ENCODE measurements at regions not wholly inside any gene's neighbourhood (a gene's known extent, or its start where the extent isn't known, plus 50 kb on each side); places are given as distances from the start of the nearest gene placed in this dataset.
A peak's percentile ranks its signal among the peaks of the same experiment; 100 is the strongest.
"Not testable (repeated sequence)": the region's sequence is repeated elsewhere in the genome, so short reads cannot be mapped to it uniquely, and the experiment has no call there.

- H3K27ac ChIP-seq (ENCODE audit: low read depth in 1 of 2, low read length in 2 of 2), result peak overlapping the region; percentile 28 to 42
- DNase-seq (ENCODE audit: low spot score); H3K4me3 ChIP-seq (ENCODE audit: low read depth in 1 of 3, low read length in 3 of 3); H3K36me3 ChIP-seq (ENCODE audit: control insufficient read depth in 4 of 4, insufficient read depth in 3 of 4, low read depth in 1 of 4, low read length in 3 of 4); H3K9ac ChIP-seq (ENCODE audit: low read depth in 1 of 2, low read length in 2 of 2); H3K9me3 ChIP-seq (ENCODE audit: control insufficient read depth in 4 of 4, low read length in 3 of 4); H3K27me3 ChIP-seq (ENCODE audit: control insufficient read depth in 4 of 4, insufficient read depth in 4 of 4, low read length in 3 of 4): not testable (repeated sequence)
- TF ChIP-seq YY1 (IDR thresholded peaks at IDR 0.05) (peak; percentile 19), RXRA (IDR thresholded peaks at IDR 0.05) (peak; percentile 52 to 71), FOXA1 (IDR thresholded peaks at IDR 0.05) (peak; percentile 76), ZBTB33 (IDR thresholded peaks at IDR 0.05) (peak; percentile 59), RAD21 (IDR thresholded peaks at IDR 0.05) (peak in 1 of 2 donors; percentile 14), FOXA2 (IDR thresholded peaks at IDR 0.05) (peak; percentile 88), SP1 (IDR thresholded peaks at IDR 0.05) (peak; percentile 58), HNF4A (conservative IDR thresholded peaks at IDR 0.05) (peak; percentile 68 to 73), JUND (IDR thresholded peaks at IDR 0.05) (peak in 1 of 2 donors; percentile 17)
- WGBS, result 26% methylated on average over 4 of the region's 4 CpGs
- H3K4me1 ChIP-seq (ENCODE audit: control insufficient read depth in 4 of 4, insufficient read depth in 4 of 4, low read length in 3 of 4), result peaks cover 0 to 11% (median 10%) of the 10 kb centered on the region in 4 donors
Measured at GRCh38 chr7:67666359-67666758, 669.7 kb downstream of the TYW1 start.

GRCh38 chr7:67671006-67671548, 674.4 kb downstream of the TYW1 start:
- peaks cover 0 to 5% (median under 1%) of the 10 kb centered on the region in 4 donors for H3K9me3 ChIP-seq (ENCODE audit: control insufficient read depth in 4 of 4, low read length in 3 of 4)
- DNase-seq (ENCODE audit: low spot score), result no peak
- TF ChIP-seq GABPA (IDR thresholded peaks at IDR 0.05 in 1 of 2, conservative IDR thresholded peaks at IDR 0.05 in 1 of 2) (no peak), FOXA2 (IDR thresholded peaks at IDR 0.05) (no peak), EGR1 (IDR thresholded peaks at IDR 0.05; ENCODE audit: low read depth in 2 of 2) (no peak), NR2F2 (IDR thresholded peaks at IDR 0.05) (no peak), REST (IDR thresholded peaks at IDR 0.05) (no peak), RAD21 (IDR thresholded peaks at IDR 0.05) (no peak), TAF1 (conservative IDR thresholded peaks at IDR 0.05) (no peak)
- no peak overlapping the region for H3K4me3 ChIP-seq (ENCODE audit: low read depth in 1 of 3, low read length in 3 of 3)
- H3K27ac ChIP-seq (ENCODE audit: low read depth in 1 of 2, low read length in 2 of 2), result no peak overlapping the region
- H3K9ac ChIP-seq (ENCODE audit: low read depth in 1 of 2, low read length in 2 of 2), result no peak overlapping the region
- WGBS, result 76% methylated on average over 4 of the region's 4 CpGs
- no peaks in the 10 kb centered on the region for H3K36me3 ChIP-seq (ENCODE audit: control insufficient read depth in 4 of 4, insufficient read depth in 3 of 4, low read depth in 1 of 4, low read length in 3 of 4)
- no peaks in the 10 kb centered on the region for H3K27me3 ChIP-seq (ENCODE audit: control insufficient read depth in 4 of 4, insufficient read depth in 4 of 4, low read length in 3 of 4)
- peaks cover 0 to 9% (median 8%) of the 10 kb centered on the region in 4 donors for H3K4me1 ChIP-seq (ENCODE audit: control insufficient read depth in 4 of 4, insufficient read depth in 4 of 4, low read length in 3 of 4)
